ENCODE measurements at regions not wholly inside any gene's neighbourhood (a gene's known extent, or its start where the extent isn't known, plus 50 kb on each side); places are given as distances from the start of the nearest gene placed in this dataset.
"Not testable (repeated sequence)": the region's sequence is repeated elsewhere in the genome, so short reads cannot be mapped to it uniquely, and the experiment has no call there.

GRCh38 chr9:78685471-78685870, 388.5 kb downstream of the PSAT1 start:
- no peak for DNase-seq (ENCODE audit: extremely low read depth in 1 of 11, low read depth in 9 of 11, low spot score in 4 of 11)

GRCh38 chr9:78688796-78689195, 391.9 kb downstream of the PSAT1 start:
- no peak for DNase-seq (ENCODE audit: extremely low read depth in 1 of 11, low read depth in 9 of 11, low spot score in 4 of 11)

- DNase-seq (ENCODE audit: extremely low read depth in 1 of 11, low read depth in 9 of 11, low spot score in 4 of 11): no peak
Measured at GRCh38 chr9:78691542-78691941, 394.6 kb downstream of the PSAT1 start.

- DNase-seq (ENCODE audit: extremely low read depth in 1 of 11, low read depth in 9 of 11, low spot score in 4 of 11): no peak
Measured at GRCh38 chr9:78692871-78693270, 395.9 kb downstream of the PSAT1 start.

- no peak for DNase-seq (ENCODE audit: extremely low read depth in 1 of 11, low read depth in 9 of 11, low spot score in 4 of 11)
Measured at GRCh38 chr9:78694974-78695373, 398.0 kb downstream of the PSAT1 start.

- DNase-seq (ENCODE audit: extremely low read depth in 1 of 11, low read depth in 9 of 11, low spot score in 4 of 11): peak in 4 of 11 donors; percentile 6 to 22 (median 17)
Measured at GRCh38 chr9:78695519-78695918, 398.6 kb downstream of the PSAT1 start.

- no peak for DNase-seq (ENCODE audit: extremely low read depth in 1 of 11, low read depth in 9 of 11, low spot score in 4 of 11)
Measured at GRCh38 chr9:78697618-78698017, 400.7 kb downstream of the PSAT1 start.

GRCh38 chr9:78698371-78698770, 401.4 kb downstream of the PSAT1 start:
- no peak for DNase-seq (ENCODE audit: extremely low read depth in 1 of 11, low read depth in 9 of 11, low spot score in 4 of 11)

GRCh38 chr9:78699217-78699616, 402.3 kb downstream of the PSAT1 start:
- DNase-seq (ENCODE audit: extremely low read depth in 1 of 11, low read depth in 9 of 11, low spot score in 4 of 11): not testable (repeated sequence)

GRCh38 chr9:78704153-78704552, 407.2 kb downstream of the PSAT1 start:
- not testable (repeated sequence) for DNase-seq (ENCODE audit: extremely low read depth in 1 of 11, low read depth in 9 of 11, low spot score in 4 of 11)

- DNase-seq (ENCODE audit: extremely low read depth in 1 of 11, low read depth in 9 of 11, low spot score in 4 of 11): no peak
Measured at GRCh38 chr9:78707080-78707479, 410.2 kb downstream of the PSAT1 start.

- no peak for DNase-seq (ENCODE audit: extremely low read depth in 1 of 11, low read depth in 9 of 11, low spot score in 4 of 11)
Measured at GRCh38 chr9:78707481-78707991, 410.6 kb downstream of the PSAT1 start.

GRCh38 chr9:78712903-78713613, 416.1 kb downstream of the PSAT1 start:
- DNase-seq (ENCODE audit: extremely low read depth in 1 of 11, low read depth in 9 of 11, low spot score in 4 of 11): no peak

GRCh38 chr9:78713614-78714405, 416.9 kb downstream of the PSAT1 start:
- DNase-seq (ENCODE audit: extremely low read depth in 1 of 11, low read depth in 9 of 11, low spot score in 4 of 11): no peak

GRCh38 chr9:78714576-78714975, 417.7 kb downstream of the PSAT1 start:
- no peak for DNase-seq (ENCODE audit: extremely low read depth in 1 of 11, low read depth in 9 of 11, low spot score in 4 of 11)

- DNase-seq (ENCODE audit: extremely low read depth in 1 of 11, low read depth in 9 of 11, low spot score in 4 of 11): not testable (repeated sequence)
Measured at GRCh38 chr9:78719029-78719428, 422.1 kb downstream of the PSAT1 start.

- no peak for DNase-seq (ENCODE audit: extremely low read depth in 1 of 11, low read depth in 9 of 11, low spot score in 4 of 11)
Measured at GRCh38 chr9:78724896-78725295, 428.0 kb downstream of the PSAT1 start.

- no peak for DNase-seq (ENCODE audit: extremely low read depth in 1 of 11, low read depth in 9 of 11, low spot score in 4 of 11)
Measured at GRCh38 chr9:78725503-78725902, 428.6 kb downstream of the PSAT1 start.

GRCh38 chr9:78745331-78745730, 448.4 kb downstream of the PSAT1 start:
- DNase-seq (ENCODE audit: extremely low read depth in 1 of 11, low read depth in 9 of 11, low spot score in 4 of 11): no peak

- no peak for DNase-seq (ENCODE audit: extremely low read depth in 1 of 11, low read depth in 9 of 11, low spot score in 4 of 11)
Measured at GRCh38 chr9:78746010-78746409, 449.1 kb downstream of the PSAT1 start.
